Stimulated activated CD4-positive, alpha-beta T cell treated with anti-CD3 and anti-CD28 coated beads, Interleukin-1b, Interleukin-23, amount 100 ng/mL, for 24 hours (primary cell): ENCODE measurements at regions not wholly inside any gene's neighbourhood (a gene's known extent, or its start where the extent isn't known, plus 50 kb on each side); places are given as distances from the start of the nearest gene placed in this dataset.

Experiments
- DNase-seq, 4 experiments: peaks; one replicate each; pipeline ENCODE4 v3.0.0-alpha.2; 2020; ENCODE audit warnings: low read depth in 4 of 4, low spot score in 1 of 4

DNA sequence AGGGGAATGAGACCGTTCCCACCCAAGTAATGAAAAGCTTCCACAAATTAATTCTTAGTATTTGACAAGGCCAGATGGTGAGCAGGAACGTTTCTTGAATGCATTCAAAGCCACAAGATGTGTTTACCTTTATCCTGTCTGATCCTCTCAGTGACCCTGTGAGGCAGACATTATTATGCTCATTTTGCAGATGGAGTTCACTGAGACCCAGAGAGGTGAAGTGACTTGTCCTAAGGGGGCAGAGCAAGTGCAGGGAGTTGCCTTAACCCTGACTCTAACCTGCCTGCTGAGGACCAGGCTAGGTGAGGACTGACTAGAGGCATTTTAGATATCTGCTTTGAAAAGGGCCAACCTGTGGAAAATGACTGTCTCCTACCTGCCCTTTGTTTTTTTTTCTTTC is 156.7 kb downstream of the HAPSTR1 start:
- no peak for DNase-seq

- no peak for DNase-seq
These were observed 158.1 kb downstream of the HAPSTR1 start for GRCh38 chr16:9249534-9249933.

DNA sequence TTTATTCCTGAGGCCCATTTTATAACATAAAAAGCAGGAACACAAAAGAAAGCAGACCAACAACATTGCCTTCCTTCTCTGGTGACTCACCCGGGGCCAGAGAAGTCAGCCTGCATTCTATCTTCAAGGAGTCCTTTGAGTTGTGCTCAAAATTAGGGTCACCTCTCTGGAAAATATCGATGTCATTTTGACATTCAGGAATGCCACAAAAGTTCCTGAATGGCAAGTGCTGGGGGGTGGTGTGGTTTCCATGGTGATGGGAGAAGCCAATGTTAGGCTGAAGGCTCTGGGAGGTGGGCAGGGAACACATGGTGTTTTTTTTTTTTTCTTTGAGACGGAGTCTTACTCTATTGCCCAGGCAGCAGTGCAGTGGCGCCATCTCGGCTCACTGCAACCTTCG is 159.6 kb downstream of the HAPSTR1 start:
- DNase-seq: no peak

DNA sequence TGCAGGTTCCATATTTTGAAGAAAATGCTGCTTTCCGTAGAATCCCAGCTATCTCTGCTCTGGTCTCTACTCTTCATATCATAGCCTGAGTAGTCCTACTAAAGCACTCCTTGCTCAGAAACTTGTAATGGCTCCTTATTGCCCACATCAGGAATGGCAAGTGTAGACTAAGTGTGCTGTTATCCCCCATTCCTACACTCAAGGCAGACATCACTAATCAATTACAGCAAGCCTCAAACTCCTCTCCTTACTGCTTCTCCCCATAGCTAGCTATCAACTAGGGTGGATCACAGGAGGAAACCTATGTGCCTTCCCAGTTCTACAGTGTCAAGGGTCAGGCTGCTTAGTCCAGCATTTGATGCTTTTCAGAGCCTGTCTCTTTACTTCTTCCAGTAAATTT is 163.4 kb downstream of the HAPSTR1 start:
- DNase-seq: no peak

DNA sequence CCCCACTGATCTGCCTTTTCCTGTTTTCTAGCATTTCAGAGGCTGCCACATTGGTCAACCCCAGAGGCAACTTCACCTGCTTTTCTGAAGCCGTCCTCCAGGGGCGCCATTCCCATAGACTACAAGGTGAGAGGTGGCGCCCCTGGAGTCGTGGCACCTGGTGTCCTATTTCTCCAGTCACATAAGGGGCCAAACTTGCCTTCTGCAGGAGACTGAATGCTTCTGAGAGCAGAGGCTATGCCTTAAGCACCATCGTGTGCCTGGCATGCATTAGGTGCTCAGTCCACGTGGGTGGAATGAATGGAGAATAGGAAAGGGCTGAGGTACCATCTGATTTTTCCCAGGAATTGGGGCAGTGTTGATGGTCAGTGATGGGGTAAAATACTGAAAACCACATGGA is 164.8 kb downstream of the HAPSTR1 start:
- peak in 2 of 4 experiments; percentile 14 to 17 for DNase-seq

DNA sequence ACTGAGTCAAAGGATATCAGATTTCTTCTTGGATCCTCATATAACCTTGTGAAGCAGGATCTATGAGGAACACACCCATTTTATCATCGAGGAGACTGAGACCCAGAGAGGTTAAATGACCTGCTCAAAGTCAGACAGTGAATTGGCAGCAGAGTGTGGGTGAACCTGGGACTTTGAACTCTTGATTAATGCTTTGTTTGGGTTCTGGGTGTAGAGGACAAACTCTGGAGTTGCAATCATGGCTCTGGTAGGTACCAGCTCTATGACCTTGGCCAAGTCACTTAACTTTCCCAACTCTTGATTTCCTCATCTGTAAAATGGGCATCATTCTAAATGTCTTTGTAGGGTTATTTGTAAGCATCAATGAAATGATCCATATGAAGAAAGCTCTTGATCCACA is 166.4 kb downstream of the HAPSTR1 start:
- DNase-seq: no peak

DNA sequence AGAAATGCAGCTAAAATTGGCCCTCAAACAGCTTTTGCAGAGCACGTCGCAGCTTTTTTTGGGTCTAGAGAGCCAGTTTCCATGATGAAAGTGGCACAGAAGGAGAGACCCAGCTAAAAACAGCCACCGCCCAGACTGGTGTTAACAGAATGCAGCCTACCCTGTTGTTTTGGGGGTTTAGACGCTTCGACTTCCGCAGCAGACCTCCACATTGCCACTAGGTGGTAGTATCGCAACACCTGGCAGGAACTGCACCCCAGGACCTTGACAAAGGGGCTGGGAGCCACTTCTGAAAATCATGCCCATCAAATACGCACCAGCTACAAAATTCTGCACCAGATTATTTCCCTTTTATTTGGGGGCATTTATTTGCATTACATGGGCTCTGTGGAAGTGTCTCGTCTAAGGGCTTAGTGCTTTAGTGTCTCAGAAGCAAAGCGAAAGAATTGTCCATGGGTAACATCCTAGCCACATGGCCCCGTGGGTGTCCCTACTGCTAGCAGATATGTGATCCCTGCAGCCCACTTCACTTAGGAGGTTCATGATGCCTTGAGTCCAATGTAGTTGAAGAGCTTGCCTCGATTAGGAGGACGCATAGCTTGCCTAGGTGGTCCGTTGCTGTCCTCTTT is 167.1 kb downstream of the HAPSTR1 start:
- DNase-seq: no peak

DNA sequence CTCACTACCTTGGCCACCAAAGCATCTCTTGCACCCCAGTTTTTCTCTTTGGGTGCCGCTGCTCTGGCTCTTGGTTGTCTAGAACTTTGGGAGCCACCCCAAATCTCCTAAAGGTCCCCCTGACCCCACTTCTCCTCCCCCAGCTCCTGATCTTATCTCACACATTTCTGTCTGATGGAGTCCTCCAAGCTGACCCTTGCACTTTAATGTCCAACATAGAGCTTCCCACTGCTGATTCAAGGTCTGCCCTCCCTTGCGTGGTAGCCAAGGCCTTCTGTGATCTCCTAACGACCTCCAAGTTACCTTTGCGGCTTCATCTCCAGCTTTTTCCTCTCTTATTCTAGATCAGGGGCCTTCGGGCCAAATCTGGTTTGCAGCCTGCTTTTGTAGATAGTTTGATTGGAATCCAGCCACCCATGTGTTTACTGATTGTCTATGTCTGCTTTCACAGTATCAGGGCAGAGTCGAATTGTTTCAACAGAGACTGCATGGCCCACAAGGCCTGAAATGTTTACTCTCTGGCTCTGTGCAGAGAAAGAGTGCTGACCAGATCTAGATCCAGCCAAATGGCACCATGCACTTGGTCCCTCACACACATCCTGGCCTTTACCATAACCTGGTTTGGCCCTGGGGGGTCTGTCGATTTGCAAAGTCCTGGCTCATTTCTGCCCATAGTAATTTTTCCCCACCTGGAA is 168.6 kb downstream of the HAPSTR1 start:
- DNase-seq: no peak

- no peak for DNase-seq
These were observed 169.2 kb downstream of the HAPSTR1 start for GRCh38 chr16:9260666-9261065.

- no peak for DNase-seq
These were observed 169.9 kb downstream of the HAPSTR1 start for GRCh38 chr16:9261376-9261775.

DNA sequence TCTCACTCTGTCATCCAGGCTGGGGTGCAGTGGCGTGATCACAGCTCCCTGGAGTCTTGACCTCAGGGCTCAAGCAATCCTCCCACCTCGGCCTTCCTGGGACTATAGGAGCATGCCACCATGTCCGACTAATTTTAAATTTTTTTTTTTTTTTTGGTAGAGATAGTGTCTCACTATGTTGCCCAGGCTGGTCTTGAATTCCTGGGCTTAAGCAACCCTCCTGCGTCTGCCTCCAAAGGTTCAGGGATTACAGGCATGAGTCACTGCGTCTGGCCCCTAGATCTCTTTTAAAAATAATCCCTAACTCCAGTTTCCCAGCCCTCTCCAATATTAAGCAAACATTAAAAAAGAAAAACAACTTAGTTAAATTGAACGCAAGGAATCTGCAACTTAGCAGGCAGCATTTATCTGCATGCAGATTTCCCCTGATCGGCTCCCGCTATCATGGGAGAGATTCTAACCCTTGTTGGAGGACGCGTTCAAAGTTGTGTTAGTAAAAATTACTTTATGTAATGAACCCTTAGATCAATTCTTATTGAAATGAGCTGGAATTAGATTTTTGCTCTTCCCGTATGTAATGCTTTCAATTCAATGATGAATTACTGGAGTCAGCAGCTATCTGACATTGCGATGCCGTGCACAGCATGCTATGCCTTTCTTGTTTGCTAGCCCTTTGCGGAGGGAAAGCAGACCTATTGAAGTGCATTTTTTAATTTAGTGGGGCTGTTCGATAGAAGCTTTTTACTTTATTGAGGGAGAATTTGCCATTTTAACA is 171.7 kb downstream of the HAPSTR1 start:
- no peak for DNase-seq

DNA sequence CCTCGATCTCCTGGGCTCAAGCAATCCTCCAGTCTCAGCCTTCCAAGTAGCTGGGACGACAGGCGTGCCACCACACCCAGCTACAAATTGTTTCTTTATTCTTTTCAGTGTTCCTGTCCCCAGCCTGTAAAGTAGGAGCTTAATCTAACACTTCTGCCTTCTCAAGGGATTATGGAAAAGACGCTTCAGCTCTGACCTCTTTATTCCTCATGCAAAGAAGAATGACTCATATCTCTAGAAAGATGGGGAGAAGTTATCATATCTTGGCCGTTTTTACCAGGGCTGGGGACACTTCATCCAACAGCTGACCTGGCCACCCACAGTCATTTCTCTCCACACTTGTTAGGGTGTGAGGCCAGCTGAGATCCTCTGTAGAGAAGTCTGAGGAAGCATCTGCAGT is 172.6 kb downstream of the HAPSTR1 start:
- no peak for DNase-seq

GRCh38 chr16:9268446-9268845 is 177.0 kb downstream of the HAPSTR1 start:
- DNase-seq: no peak

DNA sequence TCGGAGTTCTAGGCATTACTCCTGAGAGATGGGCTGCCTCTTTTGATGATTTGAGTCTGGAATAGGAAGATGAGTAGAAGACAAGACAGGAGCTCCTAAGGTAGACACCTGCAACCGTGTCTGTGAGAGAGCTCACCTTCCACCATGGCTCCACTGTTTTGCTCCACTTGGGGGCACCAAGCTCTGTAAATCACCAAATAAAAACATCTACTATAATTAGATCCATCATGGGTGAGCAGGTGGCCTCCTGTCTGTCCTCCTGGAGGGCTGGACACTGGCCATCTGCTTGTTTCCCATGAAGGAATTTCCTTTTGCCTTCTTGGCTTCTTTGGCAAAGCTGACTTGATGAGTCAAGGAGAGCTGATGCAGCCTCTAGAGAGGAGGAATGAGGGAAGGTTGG is 179.0 kb downstream of the HAPSTR1 start:
- DNase-seq: no peak

DNA sequence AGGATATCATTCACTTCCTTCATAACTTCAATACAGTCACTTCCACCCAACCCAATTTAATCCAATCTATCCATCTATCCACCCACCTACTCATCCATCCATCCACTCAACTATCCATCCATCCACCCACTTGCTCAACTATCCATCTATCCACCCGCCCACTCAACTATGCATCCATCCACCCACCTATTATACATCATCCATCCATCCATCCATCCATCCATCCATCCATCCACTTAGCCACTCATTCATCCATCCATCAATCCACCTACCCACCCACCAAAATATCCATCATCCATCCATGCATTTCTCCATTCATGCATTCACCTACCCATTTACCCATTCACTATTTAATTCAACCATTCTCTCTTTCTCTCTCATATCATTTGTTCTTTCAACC is 179.5 kb downstream of the HAPSTR1 start:
- DNase-seq: no peak

DNA sequence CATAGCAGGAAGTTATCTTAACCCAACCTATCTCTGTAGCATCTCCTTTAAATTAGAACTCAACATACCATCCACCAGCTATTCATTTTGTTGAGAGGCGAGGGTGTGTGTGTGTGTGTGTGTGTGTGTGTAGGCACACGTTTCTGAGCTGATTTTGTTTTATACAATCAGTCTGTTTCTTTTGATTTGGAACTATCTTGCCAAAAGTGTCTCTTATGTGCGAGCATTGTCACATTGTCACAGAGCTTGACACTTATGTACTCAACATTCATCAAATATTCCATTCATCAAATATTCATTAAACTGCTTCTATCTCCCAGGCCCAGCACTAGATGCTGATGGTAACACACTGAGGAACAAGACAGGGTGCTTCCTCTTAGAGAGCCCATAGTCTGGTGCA is 180.4 kb downstream of the HAPSTR1 start:
- no peak for DNase-seq

DNA sequence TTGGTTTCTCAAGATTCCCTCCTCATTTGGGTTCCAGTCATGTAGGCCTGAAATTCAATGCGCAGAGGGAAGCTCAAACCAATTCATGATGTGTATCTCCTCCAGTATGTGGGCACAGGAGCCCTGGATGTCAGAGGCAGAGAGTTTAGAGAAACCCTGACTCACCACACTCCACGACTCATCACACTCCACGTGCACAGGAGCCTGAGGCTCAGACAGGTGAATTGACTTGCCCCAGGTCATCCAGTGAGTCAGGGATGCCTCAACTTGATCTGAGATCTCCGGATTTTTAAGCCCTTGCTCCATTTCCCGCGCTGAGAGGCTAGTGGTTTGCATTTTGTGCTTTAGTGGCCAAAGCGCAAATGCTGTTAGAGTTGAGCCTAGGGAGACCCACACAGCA is 183.9 kb downstream of the HAPSTR1 start:
- DNase-seq: no peak

GRCh38 chr16:9275816-9276354 is 184.4 kb downstream of the HAPSTR1 start:
- DNase-seq: no peak

DNA sequence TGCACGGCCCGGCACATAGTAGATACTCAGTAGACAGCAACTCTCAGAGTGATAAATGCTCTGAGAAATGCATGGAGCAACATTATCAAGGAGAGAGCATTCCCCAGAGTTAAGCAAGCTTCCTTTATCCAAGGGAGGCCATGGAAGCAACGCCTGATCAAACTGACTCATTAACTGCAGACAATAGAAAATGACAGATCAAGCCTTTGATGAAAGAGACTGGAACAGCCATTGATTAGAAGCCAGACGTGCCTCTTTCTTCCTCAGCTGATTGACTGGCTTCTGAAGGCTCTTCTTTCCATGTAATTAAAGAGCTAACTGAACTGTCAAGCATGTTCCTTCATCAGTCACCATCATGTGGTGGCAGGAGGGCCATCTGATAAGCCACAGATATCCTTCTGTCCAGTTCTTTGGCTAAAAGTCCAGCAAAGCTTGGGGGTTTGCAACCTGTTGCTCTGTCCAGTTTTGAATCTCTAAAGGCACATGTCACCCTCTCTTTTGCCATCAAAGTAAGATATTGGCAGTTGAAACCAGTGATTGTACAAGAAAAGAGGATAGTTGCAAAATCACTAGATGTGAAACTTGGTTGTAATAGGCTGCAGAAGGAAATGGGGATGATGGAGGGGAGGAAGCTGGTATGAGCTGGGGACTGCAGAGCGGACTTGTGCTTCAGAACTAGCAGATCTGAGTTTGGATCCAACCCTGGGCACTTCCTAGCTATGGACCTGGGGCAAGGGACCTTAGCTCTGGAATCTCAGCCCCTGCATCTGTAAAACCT is 188.0 kb downstream of the HAPSTR1 start:
- DNase-seq: no peak

- no peak for DNase-seq
These were observed 188.6 kb downstream of the HAPSTR1 start for GRCh38 chr16:9280069-9280466.

GRCh38 chr16:9286930-9287329 is 195.5 kb downstream of the HAPSTR1 start:
- DNase-seq: no peak

GRCh38 chr16:9296271-9296590 is 204.8 kb downstream of the HAPSTR1 start:
- no peak for DNase-seq
